ENCODE measurements at regions not wholly inside any gene's neighbourhood (a gene's known extent, or its start where the extent isn't known, plus 50 kb on each side); places are given as distances from the start of the nearest gene placed in this dataset.

DNA sequence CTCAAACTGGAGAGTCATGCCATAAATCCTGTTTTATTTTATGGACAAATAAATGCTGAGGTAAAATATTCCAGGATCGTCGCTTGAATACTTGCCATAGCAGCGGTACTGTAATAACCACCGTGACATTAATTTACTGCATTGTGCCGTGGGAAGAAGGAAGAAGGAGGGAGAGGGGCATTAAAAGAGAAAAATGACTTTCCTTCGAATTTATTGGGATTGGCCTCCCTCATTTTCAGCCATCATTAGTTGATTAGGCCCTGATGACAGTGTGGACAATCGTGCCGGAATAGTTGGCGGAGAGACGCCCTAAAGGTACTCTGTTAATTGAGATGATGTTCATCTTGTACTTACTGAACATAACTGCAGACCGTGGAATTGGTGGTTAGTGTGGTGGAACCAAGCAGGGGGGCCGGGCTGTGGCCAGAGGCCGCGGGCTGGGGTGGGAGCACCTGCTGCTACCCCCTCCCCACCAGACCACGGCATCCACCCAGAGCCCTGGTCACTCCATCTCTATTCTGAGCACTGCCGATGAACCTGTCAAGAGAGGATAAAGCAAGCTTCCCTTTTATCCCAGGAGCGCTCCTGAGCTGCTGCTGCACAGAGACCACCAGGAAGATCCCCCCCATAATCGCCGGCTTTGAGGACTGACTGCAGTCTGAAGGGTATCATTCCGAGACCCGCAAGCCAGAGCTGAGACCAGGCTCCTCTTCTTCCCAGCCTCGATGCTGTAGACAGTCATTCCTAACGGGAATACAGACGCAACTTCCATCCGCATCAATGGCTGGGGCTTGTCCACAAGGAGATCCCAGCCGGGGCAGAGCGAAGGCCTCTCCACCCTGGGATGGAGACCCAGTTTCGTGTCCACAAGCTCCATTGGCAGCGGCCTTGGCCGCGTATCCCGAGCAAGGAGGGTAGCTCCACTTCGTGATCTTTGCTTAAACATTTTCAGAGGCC is 168.3 kb upstream of the TSHZ3 start:
- no peaks in the 10 kb centered on the region for H3K27me3 ChIP-seq (ENCODE audit: control insufficient read depth in 1 of 2, insufficient read depth in 2 of 2, low read length in 2 of 2)
- 82 to 84% methylated on average over 33 of the region's 33 CpGs for WGBS, 2 donors
- H3K4me1 ChIP-seq (ENCODE audit: control insufficient read depth in 2 of 2, insufficient read depth in 2 of 2, low read length in 1 of 2) = no peaks in the 10 kb centered on the region
- no peak overlapping the region for H3K4me3 ChIP-seq (ENCODE audit: low read depth in 1 of 2, low read length in 2 of 2)
- H3K9me3 ChIP-seq (ENCODE audit: control insufficient read depth in 2 of 2, insufficient read depth in 1 of 2, low read depth in 1 of 2, low read length in 1 of 2) = peaks cover 0 to 3% of the 10 kb centered on the region in 2 donors
- H3K36me3 ChIP-seq (ENCODE audit: control insufficient read depth in 2 of 2, insufficient read depth in 2 of 2, low read length in 1 of 2) = no peaks in the 10 kb centered on the region
- no peak overlapping the region for H3K27ac ChIP-seq (ENCODE audit: low read depth in 2 of 2, low read length in 1 of 2)

GRCh38 chr19:31518216-31519020 is 169.2 kb upstream of the TSHZ3 start:
- H3K4me1 ChIP-seq (ENCODE audit: control insufficient read depth in 2 of 2, insufficient read depth in 2 of 2, low read length in 1 of 2) = no peaks in the 10 kb centered on the region
- H3K27ac ChIP-seq (ENCODE audit: low read depth in 2 of 2, low read length in 1 of 2) = no peak overlapping the region
- no peak overlapping the region for H3K4me3 ChIP-seq (ENCODE audit: low read depth in 1 of 2, low read length in 2 of 2)
- H3K27me3 ChIP-seq (ENCODE audit: control insufficient read depth in 1 of 2, insufficient read depth in 2 of 2, low read length in 2 of 2) = no peaks in the 10 kb centered on the region
- H3K9me3 ChIP-seq (ENCODE audit: control insufficient read depth in 2 of 2, insufficient read depth in 1 of 2, low read depth in 1 of 2, low read length in 1 of 2) = peaks cover 0 to 3% of the 10 kb centered on the region in 2 donors
- 39 to 44% methylated on average over 13 of the region's 13 CpGs for WGBS, 2 donors
- H3K36me3 ChIP-seq (ENCODE audit: control insufficient read depth in 2 of 2, insufficient read depth in 2 of 2, low read length in 1 of 2) = no peaks in the 10 kb centered on the region

GRCh38 chr19:31519256-31519655 is 170.0 kb upstream of the TSHZ3 start:
- peaks cover 0 to 3% of the 10 kb centered on the region in 2 donors for H3K9me3 ChIP-seq (ENCODE audit: control insufficient read depth in 2 of 2, insufficient read depth in 1 of 2, low read depth in 1 of 2, low read length in 1 of 2)
- no peak overlapping the region for H3K27ac ChIP-seq (ENCODE audit: low read depth in 2 of 2, low read length in 1 of 2)
- no peaks in the 10 kb centered on the region for H3K27me3 ChIP-seq (ENCODE audit: control insufficient read depth in 1 of 2, insufficient read depth in 2 of 2, low read length in 2 of 2)
- 23 to 28% methylated on average over 3 of the region's 3 CpGs for WGBS, 2 donors
- H3K4me1 ChIP-seq (ENCODE audit: control insufficient read depth in 2 of 2, insufficient read depth in 2 of 2, low read length in 1 of 2) = no peaks in the 10 kb centered on the region
- H3K4me3 ChIP-seq (ENCODE audit: low read depth in 1 of 2, low read length in 2 of 2) = no peak overlapping the region
- no peaks in the 10 kb centered on the region for H3K36me3 ChIP-seq (ENCODE audit: control insufficient read depth in 2 of 2, insufficient read depth in 2 of 2, low read length in 1 of 2)

- Histone ChIP-seq H3K36me3 (ENCODE audit: control insufficient read depth in 2 of 2, insufficient read depth in 2 of 2, low read length in 1 of 2) (no peaks in the 10 kb centered on the region), H3K4me3 (ENCODE audit: low read depth in 1 of 2, low read length in 2 of 2) (no peak overlapping the region), H3K9me3 (ENCODE audit: control insufficient read depth in 2 of 2, insufficient read depth in 1 of 2, low read depth in 1 of 2, low read length in 1 of 2) (peaks cover 0 to 3% of the 10 kb centered on the region in 2 donors), H3K27me3 (ENCODE audit: control insufficient read depth in 1 of 2, insufficient read depth in 2 of 2, low read length in 2 of 2) (no peaks in the 10 kb centered on the region), H3K27ac (ENCODE audit: low read depth in 2 of 2, low read length in 1 of 2) (no peak overlapping the region), H3K4me1 (ENCODE audit: control insufficient read depth in 2 of 2, insufficient read depth in 2 of 2, low read length in 1 of 2) (no peaks in the 10 kb centered on the region)
- 87 to 89% methylated on average over 1 of the region's 1 CpG for WGBS, 2 donors
Measured at GRCh38 chr19:31519908-31520307, 170.7 kb upstream of the TSHZ3 start.

- Histone ChIP-seq H3K9me3 (ENCODE audit: control insufficient read depth in 2 of 2, insufficient read depth in 1 of 2, low read depth in 1 of 2, low read length in 1 of 2) (peaks cover 0 to 3% of the 10 kb centered on the region in 2 donors), H3K27ac (ENCODE audit: low read depth in 2 of 2, low read length in 1 of 2) (no peak overlapping the region), H3K4me1 (ENCODE audit: control insufficient read depth in 2 of 2, insufficient read depth in 2 of 2, low read length in 1 of 2) (no peaks in the 10 kb centered on the region), H3K4me3 (ENCODE audit: low read depth in 1 of 2, low read length in 2 of 2) (no peak overlapping the region), H3K36me3 (ENCODE audit: control insufficient read depth in 2 of 2, insufficient read depth in 2 of 2, low read length in 1 of 2) (no peaks in the 10 kb centered on the region), H3K27me3 (ENCODE audit: control insufficient read depth in 1 of 2, insufficient read depth in 2 of 2, low read length in 2 of 2) (no peaks in the 10 kb centered on the region)
Measured at GRCh38 chr19:31520633-31521032, 171.4 kb upstream of the TSHZ3 start.

GRCh38 chr19:31525610-31526147 is 176.4 kb upstream of the TSHZ3 start:
- H3K4me3 ChIP-seq (ENCODE audit: low read depth in 1 of 2, low read length in 2 of 2) = no peak overlapping the region
- WGBS, 2 donors = 75 to 79% methylated on average over 4 of the region's 4 CpGs
- no peak overlapping the region for H3K27ac ChIP-seq (ENCODE audit: low read depth in 2 of 2, low read length in 1 of 2)
- H3K9me3 ChIP-seq (ENCODE audit: control insufficient read depth in 2 of 2, insufficient read depth in 1 of 2, low read depth in 1 of 2, low read length in 1 of 2) = peaks cover 2 to 10% of the 10 kb centered on the region in 2 donors
- no peaks in the 10 kb centered on the region for H3K36me3 ChIP-seq (ENCODE audit: control insufficient read depth in 2 of 2, insufficient read depth in 2 of 2, low read length in 1 of 2)
- no peaks in the 10 kb centered on the region for H3K27me3 ChIP-seq (ENCODE audit: control insufficient read depth in 1 of 2, insufficient read depth in 2 of 2, low read length in 2 of 2)
- no peaks in the 10 kb centered on the region for H3K4me1 ChIP-seq (ENCODE audit: control insufficient read depth in 2 of 2, insufficient read depth in 2 of 2, low read length in 1 of 2)

GRCh38 chr19:31527443-31527842 is 178.2 kb upstream of the TSHZ3 start:
- no peak overlapping the region for H3K4me3 ChIP-seq (ENCODE audit: low read depth in 1 of 2, low read length in 2 of 2)
- no peak overlapping the region for H3K27ac ChIP-seq (ENCODE audit: low read depth in 2 of 2, low read length in 1 of 2)
- peaks cover 2 to 11% of the 10 kb centered on the region in 2 donors for H3K9me3 ChIP-seq (ENCODE audit: control insufficient read depth in 2 of 2, insufficient read depth in 1 of 2, low read depth in 1 of 2, low read length in 1 of 2)
- H3K36me3 ChIP-seq (ENCODE audit: control insufficient read depth in 2 of 2, insufficient read depth in 2 of 2, low read length in 1 of 2) = no peaks in the 10 kb centered on the region
- H3K4me1 ChIP-seq (ENCODE audit: control insufficient read depth in 2 of 2, insufficient read depth in 2 of 2, low read length in 1 of 2) = no peaks in the 10 kb centered on the region
- H3K27me3 ChIP-seq (ENCODE audit: control insufficient read depth in 1 of 2, insufficient read depth in 2 of 2, low read length in 2 of 2) = no peaks in the 10 kb centered on the region

GRCh38 chr19:31528261-31528660 is 179.0 kb upstream of the TSHZ3 start:
- H3K27me3 ChIP-seq (ENCODE audit: control insufficient read depth in 1 of 2, insufficient read depth in 2 of 2, low read length in 2 of 2) = no peaks in the 10 kb centered on the region
- 89 to 93% methylated on average over 3 of the region's 3 CpGs for WGBS, 2 donors
- no peak overlapping the region for H3K27ac ChIP-seq (ENCODE audit: low read depth in 2 of 2, low read length in 1 of 2)
- no peak overlapping the region for H3K4me3 ChIP-seq (ENCODE audit: low read depth in 1 of 2, low read length in 2 of 2)
- no peaks in the 10 kb centered on the region for H3K4me1 ChIP-seq (ENCODE audit: control insufficient read depth in 2 of 2, insufficient read depth in 2 of 2, low read length in 1 of 2)
- H3K9me3 ChIP-seq (ENCODE audit: control insufficient read depth in 2 of 2, insufficient read depth in 1 of 2, low read depth in 1 of 2, low read length in 1 of 2) = peaks cover 2 to 11% of the 10 kb centered on the region in 2 donors
- H3K36me3 ChIP-seq (ENCODE audit: control insufficient read depth in 2 of 2, insufficient read depth in 2 of 2, low read length in 1 of 2) = no peaks in the 10 kb centered on the region

- H3K4me3 ChIP-seq (ENCODE audit: low read depth in 1 of 2, low read length in 2 of 2) = no peak overlapping the region
- no peaks in the 10 kb centered on the region for H3K4me1 ChIP-seq (ENCODE audit: control insufficient read depth in 2 of 2, insufficient read depth in 2 of 2, low read length in 1 of 2)
- H3K27ac ChIP-seq (ENCODE audit: low read depth in 2 of 2, low read length in 1 of 2) = no peak overlapping the region
- H3K27me3 ChIP-seq (ENCODE audit: control insufficient read depth in 1 of 2, insufficient read depth in 2 of 2, low read length in 2 of 2) = no peaks in the 10 kb centered on the region
- H3K9me3 ChIP-seq (ENCODE audit: control insufficient read depth in 2 of 2, insufficient read depth in 1 of 2, low read depth in 1 of 2, low read length in 1 of 2) = peaks cover 2 to 11% of the 10 kb centered on the region in 2 donors
- H3K36me3 ChIP-seq (ENCODE audit: control insufficient read depth in 2 of 2, insufficient read depth in 2 of 2, low read length in 1 of 2) = no peaks in the 10 kb centered on the region
- WGBS, 2 donors = 52 to 72% methylated on average over 1 of the region's 1 CpG
Measured at GRCh38 chr19:31529121-31529520, 179.9 kb upstream of the TSHZ3 start.
